ENCODE measurements at regions not wholly inside any gene's neighbourhood (a gene's known extent, or its start where the extent isn't known, plus 50 kb on each side); places are given as distances from the start of the nearest gene placed in this dataset.

GRCh38 chr17:71974051-71974450 is 146.8 kb upstream of the SOX9 start:
- no peak for DNase-seq

- no peak for DNase-seq
Measured at GRCh38 chr17:71975331-71975801, 145.5 kb upstream of the SOX9 start.

- no peak for DNase-seq
Measured at GRCh38 chr17:71976011-71976649, 144.7 kb upstream of the SOX9 start.

- no peak for DNase-seq
Measured at GRCh38 chr17:71978435-71978834, 142.4 kb upstream of the SOX9 start.

GRCh38 chr17:71980171-71980570 is 140.6 kb upstream of the SOX9 start:
- DNase-seq, result no peak

- DNase-seq, result peak; percentile 27
Measured at GRCh38 chr17:71983828-71984227, 137.0 kb upstream of the SOX9 start.

GRCh38 chr17:71985111-71986039 is 135.4 kb upstream of the SOX9 start:
- DNase-seq, result no peak

GRCh38 chr17:71986886-71987285 is 133.9 kb upstream of the SOX9 start:
- DNase-seq, result no peak

- no peak for DNase-seq
Measured at GRCh38 chr17:71987634-71988033, 133.2 kb upstream of the SOX9 start.

GRCh38 chr17:71989117-71989516 is 131.7 kb upstream of the SOX9 start:
- DNase-seq, result no peak

GRCh38 chr17:71993363-71993762 is 127.5 kb upstream of the SOX9 start:
- no peak for DNase-seq

- DNase-seq, result no peak
Measured at GRCh38 chr17:71995590-71995989, 125.2 kb upstream of the SOX9 start.

GRCh38 chr17:72004011-72004427 is 116.8 kb upstream of the SOX9 start:
- DNase-seq, result no peak

- no peak for DNase-seq
Measured at GRCh38 chr17:72004611-72005331, 116.0 kb upstream of the SOX9 start.

- no peak for DNase-seq
Measured at GRCh38 chr17:72005332-72006163, 115.3 kb upstream of the SOX9 start.

GRCh38 chr17:72008236-72008876 is 112.5 kb upstream of the SOX9 start:
- DNase-seq, result no peak

- no peak for DNase-seq
Measured at GRCh38 chr17:72011561-72011960, 109.3 kb upstream of the SOX9 start.

- no peak for DNase-seq
Measured at GRCh38 chr17:72021417-72022041, 99.3 kb upstream of the SOX9 start.

GRCh38 chr17:72022328-72023275 is 98.2 kb upstream of the SOX9 start:
- DNase-seq, result no peak

- DNase-seq, result no peak
Measured at GRCh38 chr17:72024457-72024856, 96.4 kb upstream of the SOX9 start.
